GM12878 (cell line): ENCODE measurements at regions not wholly inside any gene's neighbourhood (a gene's known extent, or its start where the extent isn't known, plus 50 kb on each side); places are given as distances from the start of the nearest gene placed in this dataset.

ENCODE experiments used
- CBX3 ChIP-seq: fragments of 200-600 bp; sonication (generic); IDR thresholded peaks from 2 replicates; pipeline ENCODE4 v1.6.1; 2016; ENCODE audit warnings: low read depth, borderline replicate concordance
- CTCF ChIP-seq, 3 experiments: IDR thresholded peaks in 2 of 3; conservative IDR thresholded peaks in 1 of 3; 2 replicates each; pipeline ENCODE4 v1.5.1; 2011; ENCODE audit warnings: low read depth in 3 of 3, low read length in 3 of 3, mild to moderate bottlenecking in 3 of 3, control low read depth in 2 of 3, moderate library complexity in 2 of 3, inconsistent platforms in 1 of 3, mixed read lengths in 1 of 3; ENCODE audit not compliant: control insufficient read depth in 2 of 3, insufficient read depth in 1 of 3; ENCODE audit errors: extremely low read depth in 1 of 3
- E2F8 ChIP-seq: fragments of 450-650 bp; IDR thresholded peaks from 2 replicates; pipeline ENCODE4 v1.6.1; 2018; ENCODE audit warnings: mild to moderate bottlenecking, low read depth, moderate library complexity; ENCODE audit not compliant: partially characterized antibody
- E4F1 ChIP-seq: fragments of 450-650 bp; IDR thresholded peaks from 2 replicates; pipeline ENCODE4 v1.6.1; 2018; ENCODE audit warnings: borderline replicate concordance, mild to moderate bottlenecking; ENCODE audit not compliant: partially characterized antibody
- NBN ChIP-seq: fragments of 450-650 bp; IDR thresholded peaks from 2 replicates; pipeline ENCODE4 v1.6.1; 2016
- POLR2A ChIP-seq: IDR thresholded peaks from 2 replicates; pipeline ENCODE4 v1.6.1; 2011; ENCODE audit warnings: low read depth, mild to moderate bottlenecking, low read length
- POLR2AphosphoS5 ChIP-seq: IDR thresholded peaks from 2 replicates; pipeline ENCODE4 v1.6.1; 2011; ENCODE audit warnings: mild to moderate bottlenecking, low read length, inconsistent platforms
- RFX5 ChIP-seq: IDR thresholded peaks from 2 replicates; pipeline ENCODE4 v1.6.1; 2011; ENCODE audit warnings: low read depth, low read length, improper control_type of control experiment
- YY1 ChIP-seq: IDR thresholded peaks from 2 replicates; pipeline ENCODE4 v1.6.1; 2011; ENCODE audit warnings: low read depth, mild to moderate bottlenecking, low read length
- TF ChIP-seq, protein P1 (sequence below): IDR thresholded peaks from 2 replicates; pipeline ENCODE4 v1.6.1; 2012; ENCODE audit warnings: low read depth, low read length, improper control_type of control experiment

DNA sequence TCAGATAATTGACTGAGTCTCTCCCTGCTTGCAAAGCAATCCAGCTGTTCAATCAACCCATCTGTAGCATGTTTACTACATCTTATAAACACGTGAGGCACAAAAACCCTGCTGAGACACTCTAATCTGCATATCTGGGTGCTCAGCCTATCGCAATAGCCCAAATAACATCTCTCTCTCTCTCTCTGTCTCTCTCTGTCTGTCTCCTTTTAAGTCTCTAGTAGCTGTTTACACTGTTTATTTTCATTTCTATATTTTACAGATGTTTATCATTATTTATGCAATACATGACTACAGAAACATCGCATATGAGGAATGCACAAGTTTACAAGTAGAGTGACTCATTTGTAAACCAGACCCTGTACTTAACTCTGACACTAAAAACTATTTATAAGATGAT is 422.1 kb upstream of the DSEL start:
- TF ChIP-seq CBX3 (no peak), YY1 (no peak), POLR2AphosphoS5 (no peak), NBN (no peak), E2F8 (no peak), CTCF (IDR thresholded peaks at IDR 0.05 in 2 of 3, conservative IDR thresholded peaks at IDR 0.05 in 1 of 3; ENCODE audit: control insufficient read depth in 2 of 3, extremely low read depth in 1 of 3, insufficient read depth in 1 of 3, low read depth in 3 of 3, low read length in 3 of 3) (no peak), RFX5 (no peak), E4F1 (no peak), POLR2A (no peak)
- TF ChIP-seq, protein P1, sequence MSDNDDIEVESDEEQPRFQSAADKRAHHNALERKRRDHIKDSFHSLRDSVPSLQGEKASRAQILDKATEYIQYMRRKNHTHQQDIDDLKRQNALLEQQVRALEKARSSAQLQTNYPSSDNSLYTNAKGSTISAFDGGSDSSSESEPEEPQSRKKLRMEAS, result no peak
